ENCODE measurements at regions not wholly inside any gene's neighbourhood (a gene's known extent, or its start where the extent isn't known, plus 50 kb on each side); places are given as distances from the start of the nearest gene placed in this dataset.

- DNase-seq, result no peak
Observed at GRCh38 chr6:37555040-37555781, 55.5 kb upstream of the CCDC167 start.

DNA sequence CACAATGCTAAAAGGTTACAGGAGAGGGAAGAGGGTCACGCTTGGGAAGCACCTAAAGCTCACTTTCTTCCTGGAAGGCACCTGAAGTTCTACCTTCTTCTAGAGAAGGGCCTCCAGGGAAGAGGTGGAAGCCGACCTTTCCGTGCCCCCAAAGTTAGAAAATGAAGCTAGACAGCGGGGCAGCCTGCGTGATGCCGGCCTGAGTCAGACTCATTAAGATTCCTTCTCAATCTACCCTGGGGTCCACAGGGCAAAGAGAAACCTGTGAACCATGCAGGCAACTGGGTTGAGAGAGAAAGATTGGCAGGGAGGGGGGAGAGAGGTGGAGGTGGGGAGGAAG lies 54.8 kb upstream of the CCDC167 start:
- no peak for DNase-seq

DNA sequence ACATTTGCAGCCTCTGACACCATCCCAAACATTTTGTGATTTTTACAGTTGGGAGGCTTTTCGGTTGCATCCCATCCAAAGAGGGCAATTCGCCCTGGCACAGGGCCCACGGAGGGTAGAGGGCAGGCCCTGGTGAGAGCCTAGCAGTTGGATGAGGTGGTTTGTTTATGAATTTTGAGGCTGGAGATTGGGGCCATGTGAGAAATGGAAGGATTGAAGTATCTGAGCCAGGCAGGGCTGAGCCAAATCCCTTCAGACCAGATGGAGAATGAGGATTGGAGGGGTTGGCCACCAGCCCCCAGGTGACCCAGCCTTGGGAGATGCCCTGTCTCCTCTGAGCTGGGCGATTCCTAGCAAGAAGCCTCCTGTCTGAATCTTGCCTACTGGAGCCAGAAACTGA lies 52.6 kb upstream of the CCDC167 start:
- DNase-seq, result no peak

DNA sequence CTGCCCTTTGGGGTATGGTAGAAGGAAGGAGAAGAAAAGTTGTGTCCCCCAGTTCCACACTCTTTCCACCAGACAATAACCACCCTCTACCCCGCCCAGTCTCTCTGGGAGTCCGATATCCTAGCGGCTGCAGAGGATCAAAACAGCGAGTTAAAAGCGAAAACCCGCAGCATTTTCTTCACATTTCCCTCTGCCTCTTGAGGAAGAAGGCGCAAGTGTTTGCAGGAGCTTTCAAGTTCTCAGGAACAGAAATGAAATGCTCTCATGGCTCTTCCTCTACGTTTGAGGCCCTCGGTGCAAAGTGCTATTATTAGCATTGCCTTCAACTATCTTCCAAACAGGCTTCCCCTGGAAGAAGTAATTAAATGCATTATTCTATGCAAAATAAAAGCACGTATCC lies 52.2 kb upstream of the CCDC167 start:
- no peak for DNase-seq

DNA sequence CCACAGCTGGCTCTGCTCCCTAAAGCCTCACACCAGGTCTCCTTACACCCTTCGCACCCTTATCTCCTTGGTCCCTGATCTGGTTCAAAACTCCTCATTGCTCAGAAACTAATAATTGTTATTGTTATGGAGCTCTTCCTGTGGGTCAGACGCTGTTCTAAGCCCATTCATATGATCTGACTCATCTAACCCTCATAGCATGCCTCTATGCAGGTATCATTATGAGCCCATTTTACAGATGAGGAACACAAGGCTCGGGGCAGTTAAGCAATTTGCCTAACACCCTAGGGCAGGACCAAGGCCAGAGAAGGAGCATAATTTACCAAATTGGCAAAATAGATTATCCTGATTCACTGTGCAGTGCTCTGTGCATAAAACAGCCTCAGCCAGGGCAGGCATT lies 51.8 kb upstream of the CCDC167 start:
- DNase-seq, result no peak

- no peak for DNase-seq
Observed at GRCh38 chr6:37551002-37551401, 51.3 kb upstream of the CCDC167 start.

DNA sequence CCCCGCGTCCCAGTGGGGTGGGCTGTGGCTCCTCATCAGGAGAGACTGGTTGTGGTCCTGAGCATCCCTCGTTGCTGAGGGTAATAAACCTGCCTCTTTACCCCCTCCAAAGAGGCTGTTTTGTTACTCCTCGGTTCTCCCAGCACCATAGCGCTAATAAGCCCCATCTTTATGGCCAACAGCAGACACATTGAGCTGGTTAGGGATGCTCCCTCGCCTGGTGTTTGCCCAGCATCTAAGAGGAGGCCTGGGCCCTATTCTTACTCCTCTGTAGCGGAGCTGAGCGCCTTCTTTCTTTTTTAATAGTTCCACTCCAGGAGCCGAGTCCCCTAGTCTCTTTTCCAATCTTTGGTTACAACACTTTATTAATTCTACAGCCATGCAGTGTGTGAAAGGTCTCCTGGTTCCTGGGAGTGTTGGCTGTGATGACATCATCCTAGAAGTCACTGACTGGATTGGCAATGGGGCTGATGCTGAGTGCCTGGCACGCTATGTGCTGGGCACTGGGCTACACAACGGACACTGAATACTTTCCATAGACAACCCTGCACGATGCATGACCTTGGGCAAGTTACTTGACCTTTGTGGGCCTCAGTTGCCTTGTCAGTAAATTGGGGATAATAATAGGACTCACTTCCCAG lies 50.6 kb upstream of the CCDC167 start:
- DNase-seq, result no peak

- DNase-seq, result no peak
Observed at GRCh38 chr6:37549558-37549957, 49.9 kb upstream of the CCDC167 start.
